ENCODE measurements at regions not wholly inside any gene's neighbourhood (a gene's known extent, or its start where the extent isn't known, plus 50 kb on each side); places are given as distances from the start of the nearest gene placed in this dataset.

DNA sequence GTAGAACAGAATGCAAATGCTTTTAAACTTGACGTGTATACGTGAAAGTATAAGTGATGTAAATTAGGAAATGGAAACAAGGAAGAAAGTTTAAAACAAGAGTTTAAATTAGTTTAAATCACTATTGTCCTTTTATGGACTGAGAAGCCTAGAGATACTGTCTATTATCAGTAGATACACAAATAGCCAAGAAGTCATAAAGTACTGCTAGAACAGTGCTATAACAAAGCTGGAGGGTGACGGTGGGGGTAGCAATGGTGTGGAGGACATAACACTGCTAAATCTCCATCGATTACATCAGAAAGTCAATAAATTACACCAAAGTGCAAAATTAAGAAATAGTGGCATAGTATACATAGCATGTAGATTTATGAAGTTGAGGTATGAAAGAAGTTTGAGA, 50.1 kb upstream of the CAV2 start:
- intact Hi-C loops (cut with DNase I; ENCODE audit: low total_unique reads) (no loop called here), in situ Hi-C loops (cut with MboI; ENCODE audit: low sequenced_read_pairs in 4 of 4) (no loop called here)
- Histone ChIP-seq H3K27me3 (no peaks in the 10 kb centered on the region), H3K27ac (no peak overlapping the region), H3K36me3 (no peaks in the 10 kb centered on the region), H3K9me3 (no peaks in the 10 kb centered on the region), H3K4me3 (no peak overlapping the region), H3K4me1 (no peaks in the 10 kb centered on the region)
- TF ChIP-seq CTCF (IDR thresholded peaks at IDR 0.05 in 4 of 5, conservative IDR thresholded peaks at IDR 0.05 in 1 of 5) (no peak), POLR2A (IDR thresholded peaks at IDR 0.05) (no peak)
- ATAC-seq = no peak
- DNase-seq = no peak

Measured in gastrocnemius medialis (tissue), 4 donors.